Right atrium auricular region (tissue), 2 donors: ENCODE measurements at regions not wholly inside any gene's neighbourhood (a gene's known extent, or its start where the extent isn't known, plus 50 kb on each side); places are given as distances from the start of the nearest gene placed in this dataset.

ENCODE experiments used
- DNase-seq: peaks from one replicate; pipeline ENCODE4 v3.0.0-alpha.2; 2019; ENCODE audit warnings: low spot score
- H3K27ac ChIP-seq, 2 donors: fragments of 200-600 bp; sonication (generic); 1 replicate in 1 of 2; 2 replicates in 1 of 2; pipeline ENCODE4 v1.5.1; 2016 to 2019
- H3K27me3 ChIP-seq, 2 donors: fragments of 200-600 bp; sonication (generic); one replicate each; pipeline versions ENCODE4 v1.5.1 to v1.6.0; 2017 to 2019
- H3K36me3 ChIP-seq: fragments of 200-600 bp; sonication (generic); one replicate; pipeline ENCODE4 v1.5.1; 2016
- H3K4me1 ChIP-seq, 2 donors: fragments of 200-600 bp; sonication (generic); one replicate each; pipeline versions ENCODE4 v1.5.1 to v1.6.0; 2017 to 2019
- H3K4me3 ChIP-seq, 2 donors: fragments of 200-600 bp; sonication (generic); 1 replicate in 1 of 2; 2 replicates in 1 of 2; pipeline ENCODE4 v1.5.1; 2017 to 2019; ENCODE audit warnings: mild to moderate bottlenecking in 1 of 2, moderate library complexity in 1 of 2
- H3K9me3 ChIP-seq, 2 donors: fragments of 200-600 bp; sonication (generic); one replicate each; pipeline ENCODE4 v1.5.1; 2019
- TF ChIP-seq, protein P1 (sequence below), 2 donors: fragments of 200-600 bp; sonication (generic); IDR thresholded peaks; one replicate each; pipeline ENCODE4 v1.5.1; 2019; ENCODE audit warnings: antibody characterized with exemption in 2 of 2

DNA sequence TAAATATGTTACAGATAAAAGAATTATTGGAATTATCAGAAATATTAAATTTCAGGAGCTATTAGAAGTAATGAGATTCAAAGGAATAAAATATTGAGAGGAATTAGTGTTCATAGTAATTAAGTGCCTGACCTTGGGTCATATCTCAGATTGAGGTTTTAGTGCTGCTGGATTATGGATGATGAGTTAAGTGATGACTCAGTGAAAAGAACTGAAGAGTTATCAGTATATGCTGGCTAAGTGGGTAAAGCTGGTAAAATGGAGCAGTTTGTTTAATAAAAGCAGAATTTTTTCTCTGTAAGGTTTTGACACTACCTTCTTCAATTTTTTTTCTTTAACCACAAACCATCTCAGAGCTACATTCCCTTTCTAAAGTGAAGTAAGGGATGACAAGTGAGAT is 206.7 kb downstream of the MANEA start:
- H3K27me3 ChIP-seq: no peaks in the 10 kb centered on the region
- no peaks in the 10 kb centered on the region for H3K36me3 ChIP-seq
- no peak for DNase-seq
- H3K4me3 ChIP-seq: no peak overlapping the region
- H3K27ac ChIP-seq: no peak overlapping the region
- no peaks in the 10 kb centered on the region for H3K4me1 ChIP-seq
- no peaks in the 10 kb centered on the region for H3K9me3 ChIP-seq
- TF ChIP-seq, protein P1, sequence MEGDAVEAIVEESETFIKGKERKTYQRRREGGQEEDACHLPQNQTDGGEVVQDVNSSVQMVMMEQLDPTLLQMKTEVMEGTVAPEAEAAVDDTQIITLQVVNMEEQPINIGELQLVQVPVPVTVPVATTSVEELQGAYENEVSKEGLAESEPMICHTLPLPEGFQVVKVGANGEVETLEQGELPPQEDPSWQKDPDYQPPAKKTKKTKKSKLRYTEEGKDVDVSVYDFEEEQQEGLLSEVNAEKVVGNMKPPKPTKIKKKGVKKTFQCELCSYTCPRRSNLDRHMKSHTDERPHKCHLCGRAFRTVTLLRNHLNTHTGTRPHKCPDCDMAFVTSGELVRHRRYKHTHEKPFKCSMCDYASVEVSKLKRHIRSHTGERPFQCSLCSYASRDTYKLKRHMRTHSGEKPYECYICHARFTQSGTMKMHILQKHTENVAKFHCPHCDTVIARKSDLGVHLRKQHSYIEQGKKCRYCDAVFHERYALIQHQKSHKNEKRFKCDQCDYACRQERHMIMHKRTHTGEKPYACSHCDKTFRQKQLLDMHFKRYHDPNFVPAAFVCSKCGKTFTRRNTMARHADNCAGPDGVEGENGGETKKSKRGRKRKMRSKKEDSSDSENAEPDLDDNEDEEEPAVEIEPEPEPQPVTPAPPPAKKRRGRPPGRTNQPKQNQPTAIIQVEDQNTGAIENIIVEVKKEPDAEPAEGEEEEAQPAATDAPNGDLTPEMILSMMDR (IDR thresholded peaks at IDR 0.05): no peak

DNA sequence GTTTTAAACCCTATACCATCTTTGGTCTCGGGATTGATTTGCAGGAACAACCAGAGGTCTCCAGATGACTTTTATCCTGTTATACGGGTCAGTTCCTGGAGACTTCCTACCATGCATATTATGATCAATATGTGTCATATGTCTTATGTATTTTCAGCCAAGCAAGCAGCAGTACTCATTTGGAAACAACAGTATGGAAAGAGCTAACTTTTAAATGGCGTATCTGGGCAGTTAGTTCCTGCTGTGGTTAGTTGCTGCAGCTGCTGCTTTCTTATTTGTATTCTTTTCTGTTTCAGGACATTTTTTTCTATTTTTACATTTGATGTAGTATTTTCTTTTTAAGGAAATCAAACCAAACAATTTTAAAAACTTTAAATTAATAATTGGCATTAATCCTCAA is 207.5 kb downstream of the MANEA start:
- no peak for DNase-seq
- Histone ChIP-seq H3K27ac (no peak overlapping the region), H3K4me1 (no peaks in the 10 kb centered on the region), H3K4me3 (no peak overlapping the region), H3K9me3 (no peaks in the 10 kb centered on the region), H3K27me3 (no peaks in the 10 kb centered on the region), H3K36me3 (no peaks in the 10 kb centered on the region)
- TF ChIP-seq, protein P1 (IDR thresholded peaks at IDR 0.05): no peak

DNA sequence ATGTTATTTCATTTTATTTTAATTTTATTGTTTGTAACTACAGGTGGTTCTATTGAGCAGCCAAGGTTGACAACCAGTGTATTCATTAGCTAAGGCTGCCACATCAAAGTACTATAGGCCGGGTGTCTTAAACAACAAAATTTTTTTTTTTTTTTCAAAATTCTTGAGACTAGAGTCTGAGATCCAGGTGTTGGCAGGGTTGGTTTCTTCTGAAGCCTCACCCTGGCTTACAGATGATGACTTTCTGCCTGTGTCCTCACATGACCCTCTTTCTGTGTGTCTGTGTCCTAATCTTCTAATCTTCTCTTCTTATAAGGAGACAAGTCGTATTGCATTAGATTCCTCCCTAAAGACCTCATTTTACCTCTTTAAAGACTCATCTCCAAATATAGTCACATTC is 208.4 kb downstream of the MANEA start:
- H3K27me3 ChIP-seq: no peaks in the 10 kb centered on the region
- no peak overlapping the region for H3K4me3 ChIP-seq
- DNase-seq: no peak
- H3K36me3 ChIP-seq: no peaks in the 10 kb centered on the region
- TF ChIP-seq, protein P1 (IDR thresholded peaks at IDR 0.05): no peak
- no peak overlapping the region for H3K27ac ChIP-seq
- H3K4me1 ChIP-seq: no peaks in the 10 kb centered on the region
- H3K9me3 ChIP-seq: no peaks in the 10 kb centered on the region

DNA sequence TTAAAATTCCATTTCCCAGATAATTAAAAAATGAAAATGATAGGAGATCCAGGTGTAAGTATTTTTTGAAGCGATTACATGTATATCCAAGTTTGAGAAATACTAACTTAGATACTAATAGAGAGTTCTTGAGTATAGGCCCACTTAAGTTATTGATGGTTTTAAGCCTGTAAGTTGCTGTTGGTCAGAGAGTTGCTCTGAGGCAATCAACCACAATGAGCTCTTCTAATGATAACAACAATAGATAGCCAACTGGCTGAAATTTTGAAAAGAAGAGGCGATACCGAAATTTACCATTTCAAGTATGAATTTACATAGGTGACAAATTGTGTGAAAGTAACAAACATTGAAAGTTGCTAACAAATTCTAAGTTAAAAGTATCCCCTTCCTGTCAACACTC is 209.5 kb downstream of the MANEA start:
- H3K36me3 ChIP-seq: no peaks in the 10 kb centered on the region
- H3K27me3 ChIP-seq: no peaks in the 10 kb centered on the region
- H3K27ac ChIP-seq: no peak overlapping the region
- no peak overlapping the region for H3K4me3 ChIP-seq
- no peak for DNase-seq
- TF ChIP-seq, protein P1 (IDR thresholded peaks at IDR 0.05): no peak
- H3K9me3 ChIP-seq: no peaks in the 10 kb centered on the region
- H3K4me1 ChIP-seq: no peaks in the 10 kb centered on the region

DNA sequence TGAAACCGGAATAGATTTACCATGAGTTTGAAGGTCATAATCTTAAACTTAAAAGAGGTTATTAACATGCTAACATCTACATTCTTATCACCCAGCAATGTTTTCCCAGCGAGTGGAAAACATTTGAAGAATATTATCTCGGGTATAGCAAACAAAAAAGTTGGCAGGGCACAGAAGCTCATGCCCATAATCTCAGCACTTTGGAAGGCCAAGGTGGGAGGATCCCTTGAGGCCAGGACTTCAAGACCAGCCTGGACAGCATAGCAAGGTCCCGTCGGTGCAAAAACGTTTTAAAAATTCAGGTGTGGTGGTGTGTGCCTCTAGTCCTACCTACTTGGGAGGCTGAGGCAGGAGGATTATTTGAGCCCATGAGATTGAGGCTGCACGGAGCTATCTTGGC is 213.5 kb downstream of the MANEA start:
- DNase-seq: no peak
- TF ChIP-seq, protein P1 (IDR thresholded peaks at IDR 0.05): no peak
- Histone ChIP-seq H3K9me3 (no peaks in the 10 kb centered on the region), H3K27ac (no peak overlapping the region), H3K27me3 (no peaks in the 10 kb centered on the region), H3K36me3 (no peaks in the 10 kb centered on the region), H3K4me1 (no peaks in the 10 kb centered on the region), H3K4me3 (no peak overlapping the region)

DNA sequence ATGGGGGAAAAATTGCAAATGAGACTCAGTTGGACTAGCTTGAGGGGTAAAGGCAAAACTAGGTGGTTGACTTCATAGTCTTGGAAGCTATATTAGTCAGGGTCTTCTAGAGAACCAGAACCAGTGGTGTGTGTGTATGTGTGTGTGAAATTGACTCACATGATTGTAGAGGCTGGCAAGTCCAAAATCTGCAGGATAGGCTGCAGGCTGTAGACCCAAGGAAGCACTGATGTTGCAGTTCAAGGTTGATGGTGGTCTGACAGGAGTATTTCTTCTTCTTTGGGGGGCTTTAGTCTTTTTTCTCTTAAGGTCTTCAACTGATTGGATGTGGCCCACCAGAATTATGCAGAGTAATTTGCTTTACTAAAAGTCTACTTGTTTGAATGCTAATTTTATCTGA is 217.4 kb downstream of the MANEA start:
- H3K36me3 ChIP-seq: no peaks in the 10 kb centered on the region
- no peaks in the 10 kb centered on the region for H3K27me3 ChIP-seq
- no peak overlapping the region for H3K4me3 ChIP-seq
- H3K27ac ChIP-seq: no peak overlapping the region
- DNase-seq: no peak
- TF ChIP-seq, protein P1 (IDR thresholded peaks at IDR 0.05): no peak
- no peaks in the 10 kb centered on the region for H3K9me3 ChIP-seq
- no peaks in the 10 kb centered on the region for H3K4me1 ChIP-seq
